Vagina (tissue), 2 donors: ENCODE measurements at regions not wholly inside any gene's neighbourhood (a gene's known extent, or its start where the extent isn't known, plus 50 kb on each side); places are given as distances from the start of the nearest gene placed in this dataset.

Source experiments
- POLR2A ChIP-seq, 2 donors: fragments of 450-650 bp; IDR thresholded peaks; one replicate each; pipeline ENCODE4 v1.6.1; 2017; ENCODE audit warnings: antibody characterized with exemption in 2 of 2, mild to moderate bottlenecking in 2 of 2, moderate library complexity in 2 of 2
- TF ChIP-seq, protein P1 (sequence below), 3 experiments: fragments of 450-650 bp in 2 of 3; fragments of 200-600 bp in 1 of 3; sonication (generic) in 1 of 3; IDR thresholded peaks; one replicate each; pipeline ENCODE4 v1.5.1; 2017 to 2019; ENCODE audit warnings: antibody characterized with exemption in 3 of 3, mild to moderate bottlenecking in 2 of 3, moderate library complexity in 2 of 3

DNA sequence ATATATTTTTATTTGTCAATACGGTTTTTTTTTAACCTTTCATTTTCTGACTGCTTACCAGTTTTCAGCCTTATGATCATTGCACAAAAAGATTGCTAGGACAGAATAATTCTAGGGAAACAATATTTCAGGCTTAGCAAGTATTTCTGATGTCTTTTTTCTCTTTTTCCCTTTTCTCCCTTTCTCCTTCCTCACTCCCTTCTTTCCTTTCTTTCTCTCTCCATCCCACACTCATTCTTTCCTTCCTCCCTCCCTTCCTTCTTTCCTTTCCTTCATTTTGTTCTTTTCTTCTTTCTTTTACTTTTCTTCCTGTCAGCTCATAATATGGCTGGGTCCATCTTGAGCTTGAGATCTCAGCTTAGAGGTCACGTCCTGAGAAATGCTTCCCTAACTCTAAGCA, 601.4 kb upstream of the NOVA1 start:
- no peak for TF ChIP-seq POLR2A (IDR thresholded peaks at IDR 0.05)
- TF ChIP-seq, protein P1, sequence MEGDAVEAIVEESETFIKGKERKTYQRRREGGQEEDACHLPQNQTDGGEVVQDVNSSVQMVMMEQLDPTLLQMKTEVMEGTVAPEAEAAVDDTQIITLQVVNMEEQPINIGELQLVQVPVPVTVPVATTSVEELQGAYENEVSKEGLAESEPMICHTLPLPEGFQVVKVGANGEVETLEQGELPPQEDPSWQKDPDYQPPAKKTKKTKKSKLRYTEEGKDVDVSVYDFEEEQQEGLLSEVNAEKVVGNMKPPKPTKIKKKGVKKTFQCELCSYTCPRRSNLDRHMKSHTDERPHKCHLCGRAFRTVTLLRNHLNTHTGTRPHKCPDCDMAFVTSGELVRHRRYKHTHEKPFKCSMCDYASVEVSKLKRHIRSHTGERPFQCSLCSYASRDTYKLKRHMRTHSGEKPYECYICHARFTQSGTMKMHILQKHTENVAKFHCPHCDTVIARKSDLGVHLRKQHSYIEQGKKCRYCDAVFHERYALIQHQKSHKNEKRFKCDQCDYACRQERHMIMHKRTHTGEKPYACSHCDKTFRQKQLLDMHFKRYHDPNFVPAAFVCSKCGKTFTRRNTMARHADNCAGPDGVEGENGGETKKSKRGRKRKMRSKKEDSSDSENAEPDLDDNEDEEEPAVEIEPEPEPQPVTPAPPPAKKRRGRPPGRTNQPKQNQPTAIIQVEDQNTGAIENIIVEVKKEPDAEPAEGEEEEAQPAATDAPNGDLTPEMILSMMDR (IDR thresholded peaks at IDR 0.05): no peak
